Stimulated activated CD8-positive, alpha-beta memory T cell treated with anti-CD3 and anti-CD28 coated beads, Interleukin-15, amount 100 ng/mL, for 48 hours (primary cell): ENCODE measurements at regions not wholly inside any gene's neighbourhood (a gene's known extent, or its start where the extent isn't known, plus 50 kb on each side); places are given as distances from the start of the nearest gene placed in this dataset.

ENCODE experiments used
- DNase-seq, 2 donors: peaks; one replicate each; pipeline ENCODE4 v3.0.0-alpha.2; 2020; ENCODE audit warnings: low read depth in 2 of 2

DNA sequence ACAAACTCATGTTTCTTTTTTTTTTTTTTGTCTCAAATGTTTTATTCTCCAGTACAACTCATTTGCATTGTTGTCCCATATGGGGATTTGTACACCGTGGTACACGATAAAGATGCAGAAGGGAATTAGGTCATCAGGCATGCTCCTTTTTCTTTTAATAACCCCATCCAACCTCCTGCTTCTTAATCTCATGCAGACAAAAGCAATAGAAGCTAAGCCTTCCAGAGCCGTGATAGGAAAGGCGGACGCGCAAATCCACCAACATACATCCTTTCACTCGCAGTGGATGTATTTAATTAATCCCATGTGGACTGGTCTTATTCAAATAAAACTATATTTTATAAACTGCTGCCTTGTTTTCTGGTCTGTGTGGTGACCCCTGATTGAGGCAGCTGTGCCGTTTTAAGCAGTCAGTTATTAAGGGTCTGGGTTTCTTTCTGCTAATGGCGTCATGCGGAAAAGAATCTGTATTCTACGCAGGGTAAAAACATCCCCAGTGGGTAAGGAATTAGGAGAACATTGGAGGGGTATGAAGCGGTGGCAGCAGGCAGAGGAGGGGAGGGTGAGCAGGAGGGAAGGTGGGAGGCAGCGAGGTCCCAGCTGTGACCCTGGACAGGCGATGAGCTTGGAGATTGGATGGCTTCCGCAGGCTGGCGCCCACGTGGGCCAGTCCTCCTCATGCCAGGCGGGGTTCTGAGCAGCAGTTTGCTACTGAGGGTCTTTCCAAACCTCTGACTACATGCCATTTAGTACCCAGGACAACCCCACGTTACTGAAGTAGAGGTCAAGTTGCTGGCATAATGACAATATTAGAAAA lies 172.8 kb downstream of the LINC00237 start:
- DNase-seq = no peak

GRCh38 chr20:20932156-20932555 lies 174.0 kb downstream of the LINC00237 start:
- no peak for DNase-seq

DNA sequence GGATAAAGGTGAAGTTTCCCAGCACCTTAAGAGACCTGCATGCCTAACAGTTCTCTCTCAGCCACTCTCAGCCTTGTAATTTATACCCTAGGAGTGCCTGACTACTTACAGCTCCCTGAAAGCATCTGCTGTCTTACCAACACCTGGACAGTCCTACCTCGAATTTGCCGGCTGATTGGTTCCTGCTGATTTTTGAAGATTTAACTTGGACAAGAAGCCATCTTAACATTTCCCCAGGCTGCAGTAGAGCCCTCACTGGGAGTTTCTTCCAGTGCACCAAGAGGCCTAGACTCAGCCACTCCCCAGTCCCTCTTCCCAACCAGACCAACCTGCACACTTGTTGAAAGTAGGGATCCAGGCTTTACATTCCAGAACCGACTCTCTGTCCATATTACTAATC lies 174.5 kb downstream of the LINC00237 start:
- no peak for DNase-seq

- DNase-seq = no peak
Observed at GRCh38 chr20:20931024-20931423, 175.1 kb downstream of the LINC00237 start.

DNA sequence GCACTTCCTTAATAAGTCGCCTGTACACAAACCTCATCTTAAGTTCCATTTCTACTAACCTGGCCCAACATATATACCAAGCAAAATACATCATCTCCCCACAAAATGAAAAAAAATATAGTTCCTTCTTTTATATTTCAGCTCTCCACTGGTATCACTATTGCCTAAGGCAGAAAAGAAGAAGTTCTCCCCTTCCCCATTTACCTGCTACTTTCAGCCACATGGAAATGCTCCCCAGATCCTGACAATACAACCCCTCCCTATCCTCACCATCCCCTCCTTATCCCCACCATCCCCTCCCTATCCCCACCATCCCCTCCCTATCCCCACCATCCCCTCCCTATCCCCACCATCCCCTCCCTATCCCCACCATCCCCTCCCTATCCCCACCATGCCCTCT lies 175.7 kb downstream of the LINC00237 start:
- DNase-seq = no peak

GRCh38 chr20:20929341-20929740 lies 176.8 kb downstream of the LINC00237 start:
- DNase-seq = no peak

GRCh38 chr20:20926222-20926905 lies 179.8 kb downstream of the LINC00237 start:
- DNase-seq = no peak

- no peak for DNase-seq
Observed at GRCh38 chr20:20920433-20920832, 185.7 kb downstream of the LINC00237 start.

DNA sequence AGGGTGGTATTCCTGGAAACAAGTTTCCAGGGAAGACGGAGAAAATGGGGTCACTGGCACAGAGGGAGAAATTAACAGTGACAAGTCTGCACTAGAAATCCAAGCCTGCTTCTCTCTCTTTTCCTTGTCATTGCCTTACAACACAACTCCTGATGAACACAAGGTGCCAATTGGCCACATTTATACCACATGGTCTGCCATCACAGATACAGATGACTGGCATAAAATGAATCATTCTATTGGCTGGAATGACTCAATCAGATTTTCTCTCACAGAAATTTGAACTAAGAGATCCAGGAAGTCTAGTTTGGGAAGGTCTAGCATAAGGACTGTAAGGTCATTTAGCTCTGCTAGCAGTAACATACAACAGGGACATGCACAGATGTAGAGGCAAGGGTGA lies 190.3 kb downstream of the LINC00237 start:
- DNase-seq = no peak

DNA sequence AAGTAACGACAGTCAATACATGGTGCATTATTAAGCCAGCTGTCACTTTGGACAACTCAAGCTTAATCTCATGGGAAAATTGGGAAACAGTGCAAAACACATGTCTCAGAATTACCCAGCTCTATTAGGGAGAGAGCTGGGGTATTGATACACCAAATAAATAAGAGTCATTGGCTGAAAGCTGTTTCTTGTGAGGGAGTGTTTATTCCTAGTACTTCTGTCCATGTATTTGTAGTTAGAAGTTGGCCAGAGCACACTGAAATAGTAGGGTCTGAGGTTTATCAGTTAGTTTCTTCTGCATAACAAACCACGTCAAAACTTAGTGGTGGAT lies 192.0 kb upstream of the RALGAPA2 start:
- no peak for DNase-seq

- DNase-seq = no peak
Observed at GRCh38 chr20:20903773-20904500, 191.5 kb upstream of the RALGAPA2 start.

DNA sequence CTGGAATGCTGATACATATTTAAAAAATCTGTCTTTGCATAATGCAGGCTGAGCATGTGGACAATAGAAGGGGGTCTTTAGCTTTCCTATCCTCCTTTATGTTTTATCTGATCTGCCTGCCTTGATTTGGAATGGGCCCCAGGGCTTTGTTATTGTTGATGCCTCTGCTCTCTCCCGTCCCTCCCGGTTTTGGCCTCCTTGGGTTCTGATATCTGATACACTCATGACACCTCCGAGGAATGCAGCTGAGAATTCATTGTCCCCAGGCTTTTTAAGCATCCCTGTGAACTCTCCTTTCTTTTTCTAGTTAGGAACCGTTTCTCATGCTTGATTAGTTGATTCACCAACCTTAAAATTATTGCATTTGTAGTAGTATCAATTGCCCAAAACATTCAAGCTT lies 185.5 kb upstream of the RALGAPA2 start:
- no peak for DNase-seq

DNA sequence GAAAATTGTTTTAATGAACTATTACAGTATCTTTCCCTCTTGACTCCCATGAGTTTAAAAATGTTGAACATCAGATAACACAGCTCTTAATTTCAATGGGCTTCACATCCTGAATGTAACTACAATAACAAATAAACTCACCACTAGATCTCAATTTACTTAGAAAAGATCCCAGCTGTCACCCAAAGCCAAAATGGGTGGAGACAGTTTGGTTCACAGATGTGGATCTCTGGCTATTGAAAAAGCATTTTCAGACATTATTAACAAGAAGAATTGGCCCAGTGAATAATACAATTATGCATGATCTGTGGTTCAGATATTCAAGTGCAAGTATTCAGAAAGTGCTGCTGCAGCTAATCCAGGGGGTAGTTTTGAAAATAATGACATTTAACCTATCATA lies 184.7 kb upstream of the RALGAPA2 start:
- no peak for DNase-seq

- DNase-seq = no peak
Observed at GRCh38 chr20:20896606-20897005, 184.2 kb upstream of the RALGAPA2 start.

GRCh38 chr20:20895537-20895936 lies 183.1 kb upstream of the RALGAPA2 start:
- DNase-seq = no peak

DNA sequence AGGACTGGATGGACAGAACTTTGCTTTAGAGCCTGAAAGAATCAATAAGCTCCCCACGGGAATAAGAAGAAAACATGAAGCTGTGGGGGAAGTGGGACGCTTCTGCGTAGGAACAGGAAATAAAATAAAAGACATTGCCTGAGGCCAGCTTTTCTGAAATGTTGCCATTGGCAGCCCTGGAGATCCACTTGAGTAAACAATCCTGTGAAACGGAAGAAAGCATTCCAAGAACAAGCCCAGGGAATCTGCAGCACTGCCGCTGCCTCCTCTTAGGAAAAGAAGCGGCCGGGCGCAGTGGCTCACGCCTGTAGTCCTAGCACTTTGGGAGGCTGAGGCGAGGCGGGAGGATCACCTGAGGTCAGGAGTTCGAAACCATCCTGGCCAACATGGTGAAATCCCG lies 182.3 kb upstream of the RALGAPA2 start:
- DNase-seq = no peak

- no peak for DNase-seq
Observed at GRCh38 chr20:20894280-20894679, 181.8 kb upstream of the RALGAPA2 start.

GRCh38 chr20:20892328-20892727 lies 179.9 kb upstream of the RALGAPA2 start:
- DNase-seq = no peak

DNA sequence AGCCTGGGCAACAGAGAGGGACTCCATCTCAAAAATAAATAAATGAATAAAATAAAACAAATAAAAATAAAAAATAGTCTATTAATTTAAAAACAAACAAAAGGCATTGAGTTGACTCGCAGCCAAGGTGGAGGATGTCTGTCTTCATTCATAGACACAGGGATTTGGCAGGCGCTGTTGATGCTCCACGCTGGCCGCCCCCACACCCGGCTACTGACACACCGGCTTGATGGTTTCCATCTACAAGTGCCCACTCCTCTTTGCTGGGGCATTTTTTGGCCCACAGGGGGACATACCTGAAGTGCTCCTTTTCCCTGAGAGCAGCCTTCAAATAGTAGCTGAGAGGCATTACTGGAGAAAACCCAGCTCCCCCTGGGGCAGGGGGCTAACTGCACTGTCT lies 178.3 kb upstream of the RALGAPA2 start:
- no peak for DNase-seq

DNA sequence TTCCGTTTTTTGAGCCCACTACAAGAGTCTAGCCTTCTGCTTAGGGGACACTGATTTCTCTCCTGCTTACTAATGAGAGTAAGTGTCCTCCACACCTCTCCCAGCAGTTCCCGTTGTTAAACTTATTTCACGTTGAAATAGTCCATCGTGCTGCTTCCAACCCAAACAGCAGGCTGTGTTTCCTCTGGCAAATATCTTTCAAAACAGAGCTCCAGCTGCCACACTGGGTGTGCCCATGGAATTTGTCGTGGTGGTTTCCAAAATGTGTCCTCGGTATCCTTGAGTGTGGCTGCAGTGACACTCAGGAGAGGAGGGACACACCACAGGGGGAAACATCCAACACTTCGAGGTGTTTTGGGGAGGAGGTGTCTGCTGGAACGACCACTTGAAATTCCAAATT lies 176.5 kb upstream of the RALGAPA2 start:
- no peak for DNase-seq

GRCh38 chr20:20888266-20888656 lies 175.8 kb upstream of the RALGAPA2 start:
- DNase-seq = no peak

- DNase-seq = no peak
Observed at GRCh38 chr20:20887593-20888265, 175.3 kb upstream of the RALGAPA2 start.
